ENCODE measurements at regions not wholly inside any gene's neighbourhood (a gene's known extent, or its start where the extent isn't known, plus 50 kb on each side); places are given as distances from the start of the nearest gene placed in this dataset.

- no peak overlapping the region for H3K4me3 ChIP-seq (ENCODE audit: low read depth, low read length)
- TF ChIP-seq CTCF (IDR thresholded peaks at IDR 0.05; ENCODE audit: low read depth, low read length): no peak
Observed at GRCh38 chr9:88923092-88923491, 68.2 kb upstream of the S1PR3 start.

GRCh38 chr9:88923653-88924288, 67.5 kb upstream of the S1PR3 start:
- no peak for TF ChIP-seq CTCF (IDR thresholded peaks at IDR 0.05; ENCODE audit: low read depth, low read length)
- no peak overlapping the region for H3K4me3 ChIP-seq (ENCODE audit: low read depth, low read length)

- no peak for TF ChIP-seq CTCF (IDR thresholded peaks at IDR 0.05; ENCODE audit: low read depth, low read length)
- no peak overlapping the region for H3K4me3 ChIP-seq (ENCODE audit: low read depth, low read length)
Observed at GRCh38 chr9:88925481-88925880, 65.8 kb upstream of the S1PR3 start.

GRCh38 chr9:88926781-88927505, 64.3 kb upstream of the S1PR3 start:
- no peak overlapping the region for H3K4me3 ChIP-seq (ENCODE audit: low read depth, low read length)
- TF ChIP-seq CTCF (IDR thresholded peaks at IDR 0.05; ENCODE audit: low read depth, low read length): no peak

GRCh38 chr9:88927510-88927909, 63.8 kb upstream of the S1PR3 start:
- TF ChIP-seq CTCF (IDR thresholded peaks at IDR 0.05; ENCODE audit: low read depth, low read length): no peak
- no peak overlapping the region for H3K4me3 ChIP-seq (ENCODE audit: low read depth, low read length)

GRCh38 chr9:88930716-88931115, 60.6 kb upstream of the S1PR3 start:
- no peak overlapping the region for H3K4me3 ChIP-seq (ENCODE audit: low read depth, low read length)
- TF ChIP-seq CTCF (IDR thresholded peaks at IDR 0.05; ENCODE audit: low read depth, low read length): no peak

GRCh38 chr9:88932766-88933165, 58.5 kb upstream of the S1PR3 start:
- no peak for TF ChIP-seq CTCF (IDR thresholded peaks at IDR 0.05; ENCODE audit: low read depth, low read length)
- H3K4me3 ChIP-seq (ENCODE audit: low read depth, low read length): no peak overlapping the region

All from WI38 (cell line).